ACC112 (cell line): ENCODE measurements at regions not wholly inside any gene's neighbourhood (a gene's known extent, or its start where the extent isn't known, plus 50 kb on each side); places are given as distances from the start of the nearest gene placed in this dataset.

Experiments used
- H2AFZ ChIP-seq: fragments of 200-600 bp; sonication (generic); one replicate; pipeline ENCODE4 v1.6.0; 2017; ENCODE audit warnings: antibody characterized with exemption, low read length; ENCODE audit not compliant: unreplicated experiment
- H3K27ac ChIP-seq: fragments of 200-600 bp; sonication (generic); 2 replicates; pipeline ENCODE4 v1.5.1; 2014; ENCODE audit warnings: low read depth, mild to moderate bottlenecking, antibody characterized with exemption, low read length, moderate library complexity
- H3K27me3 ChIP-seq: fragments of 200-600 bp; sonication (generic); 2 replicates; pipeline ENCODE4 v1.6.1; 2014; ENCODE audit warnings: mild to moderate bottlenecking, antibody characterized with exemption, low read length, moderate library complexity, mixed read lengths; ENCODE audit not compliant: insufficient read depth
- H3K36me3 ChIP-seq: fragments of 200-600 bp; sonication (generic); 2 replicates; pipeline ENCODE4 v1.6.1; 2016; ENCODE audit warnings: mild to moderate bottlenecking, antibody characterized with exemption, low read length, moderate library complexity, mixed read lengths; ENCODE audit not compliant: insufficient read depth
- H3K4me1 ChIP-seq: fragments of 200-600 bp; sonication (generic); one replicate; pipeline ENCODE4 v1.6.1; 2016; ENCODE audit warnings: low read length, mixed read lengths; ENCODE audit not compliant: insufficient read depth, unreplicated experiment, control insufficient read depth
- H3K4me3 ChIP-seq: fragments of 200-600 bp; sonication (generic); 2 replicates; pipeline ENCODE4 v1.5.1; 2014; ENCODE audit warnings: mild to moderate bottlenecking, low read depth, low read length
- H3K79me2 ChIP-seq: fragments of 200-600 bp; sonication (generic); one replicate; pipeline ENCODE4 v1.6.0; 2016; ENCODE audit warnings: low read length; ENCODE audit not compliant: control insufficient read depth, unreplicated experiment, insufficient read depth

- Histone ChIP-seq H3K27ac (no peak overlapping the region), H3K79me2 (no peaks in the 10 kb centered on the region), H3K4me3 (no peak overlapping the region), H3K27me3 (no peaks in the 10 kb centered on the region), H2AFZ (no peak overlapping the region), H3K36me3 (no peaks in the 10 kb centered on the region), H3K4me1 (no peaks in the 10 kb centered on the region)
Observed at GRCh38 chr5:40098313-40098712, 581.4 kb upstream of the PTGER4 start.

- H3K4me3 ChIP-seq, result no peak overlapping the region
- H3K27me3 ChIP-seq, result no peaks in the 10 kb centered on the region
- no peaks in the 10 kb centered on the region; the same call in 1 of the 2 replicates for H3K36me3 ChIP-seq
- no peak overlapping the region for H2AFZ ChIP-seq
- no peaks in the 10 kb centered on the region for H3K79me2 ChIP-seq
- no peak overlapping the region for H3K27ac ChIP-seq
- no peaks in the 10 kb centered on the region for H3K4me1 ChIP-seq
Observed at GRCh38 chr5:40093550-40093949, 586.2 kb upstream of the PTGER4 start.

- Histone ChIP-seq H2AFZ (no peak overlapping the region), H3K79me2 (no peaks in the 10 kb centered on the region), H3K4me1 (no peaks in the 10 kb centered on the region), H3K27ac (no peak overlapping the region), H3K36me3 (no peaks in the 10 kb centered on the region; the same call in 1 of the 2 replicates), H3K27me3 (no peaks in the 10 kb centered on the region), H3K4me3 (no peak overlapping the region)
Observed at GRCh38 chr5:40089269-40089668, 590.4 kb upstream of the PTGER4 start.

GRCh38 chr5:40084614-40085013 lies 595.1 kb upstream of the PTGER4 start:
- Histone ChIP-seq H3K27ac (no peak overlapping the region), H3K27me3 (no peaks in the 10 kb centered on the region), H3K79me2 (no peaks in the 10 kb centered on the region), H2AFZ (no peak overlapping the region), H3K36me3 (no peaks in the 10 kb centered on the region; the same call in 1 of the 2 replicates), H3K4me1 (no peaks in the 10 kb centered on the region), H3K4me3 (no peak overlapping the region)

- no peak overlapping the region for H2AFZ ChIP-seq
- H3K36me3 ChIP-seq, result no peaks in the 10 kb centered on the region
- no peak overlapping the region for H3K27ac ChIP-seq
- no peak overlapping the region for H3K4me3 ChIP-seq
- no peaks in the 10 kb centered on the region for H3K4me1 ChIP-seq
- H3K27me3 ChIP-seq, result no peaks in the 10 kb centered on the region
- H3K79me2 ChIP-seq, result no peaks in the 10 kb centered on the region
Observed at GRCh38 chr5:40082313-40082712, 597.4 kb upstream of the PTGER4 start.

- Histone ChIP-seq H3K4me3 (no peak overlapping the region), H3K79me2 (no peaks in the 10 kb centered on the region), H3K27ac (no peak overlapping the region), H2AFZ (no peak overlapping the region), H3K27me3 (no peaks in the 10 kb centered on the region), H3K4me1 (no peaks in the 10 kb centered on the region), H3K36me3 (no peaks in the 10 kb centered on the region)
Observed at GRCh38 chr5:40080191-40080590, 599.5 kb upstream of the PTGER4 start.

- no peaks in the 10 kb centered on the region for H3K27me3 ChIP-seq
- no peak overlapping the region for H2AFZ ChIP-seq
- no peaks in the 10 kb centered on the region for H3K4me1 ChIP-seq
- no peak overlapping the region for H3K27ac ChIP-seq
- H3K79me2 ChIP-seq, result no peaks in the 10 kb centered on the region
- H3K36me3 ChIP-seq, result no peaks in the 10 kb centered on the region
- no peak overlapping the region for H3K4me3 ChIP-seq
Observed at GRCh38 chr5:40078898-40079575, 600.7 kb upstream of the PTGER4 start.

- Histone ChIP-seq H2AFZ (no peak overlapping the region), H3K4me1 (no peaks in the 10 kb centered on the region), H3K79me2 (no peaks in the 10 kb centered on the region), H3K36me3 (no peaks in the 10 kb centered on the region), H3K27ac (no peak overlapping the region), H3K27me3 (no peaks in the 10 kb centered on the region), H3K4me3 (no peak overlapping the region)
Observed at GRCh38 chr5:40074826-40075225, 604.9 kb upstream of the PTGER4 start.

- Histone ChIP-seq H2AFZ (no peak overlapping the region), H3K27ac (no peak overlapping the region), H3K27me3 (no peaks in the 10 kb centered on the region)
Observed at GRCh38 chr5:40073927-40074326, 605.8 kb upstream of the PTGER4 start.

GRCh38 chr5:40071870-40072269 lies 607.8 kb upstream of the PTGER4 start:
- Histone ChIP-seq H3K4me3 (no peak overlapping the region), H3K79me2 (no peaks in the 10 kb centered on the region), H3K27me3 (no peaks in the 10 kb centered on the region), H3K36me3 (no peaks in the 10 kb centered on the region), H3K27ac (no peak overlapping the region), H3K4me1 (no peaks in the 10 kb centered on the region), H2AFZ (no peak overlapping the region)

More at GRCh38 chr5:40073927-40074326, 605.8 kb upstream of the PTGER4 start:
- H3K4me3 ChIP-seq, result no peak overlapping the region
- no peaks in the 10 kb centered on the region for H3K36me3 ChIP-seq
- no peaks in the 10 kb centered on the region for H3K4me1 ChIP-seq
- H3K79me2 ChIP-seq, result no peaks in the 10 kb centered on the region

- no peak overlapping the region for H3K4me3 ChIP-seq
- H2AFZ ChIP-seq, result no peak overlapping the region
- H3K27me3 ChIP-seq, result no peaks in the 10 kb centered on the region
- no peaks in the 10 kb centered on the region for H3K79me2 ChIP-seq
- H3K4me1 ChIP-seq, result no peaks in the 10 kb centered on the region
- no peaks in the 10 kb centered on the region for H3K36me3 ChIP-seq
- H3K27ac ChIP-seq, result no peak overlapping the region
Observed at GRCh38 chr5:40066616-40067015, 613.1 kb upstream of the PTGER4 start.
